Common myeloid progenitor, CD34-positive (primary cell): ENCODE measurements at regions not wholly inside any gene's neighbourhood (a gene's known extent, or its start where the extent isn't known, plus 50 kb on each side); places are given as distances from the start of the nearest gene placed in this dataset.

ENCODE experiments used
- CTCF ChIA-PET: fragments of 350-600 bp; sonication (Branson Sonifier 250); formaldehyde crosslinking; loops from one replicate; lab custom pipeline; 2021; ENCODE audit warnings: antibody characterized with exemption; lab: Charles Lee
- POLR2A ChIA-PET: fragments of 350-600 bp; sonication (Branson Sonifier 250); formaldehyde crosslinking; loops from one replicate; lab custom pipeline; 2021; ENCODE audit warnings: antibody characterized with exemption; lab: Charles Lee
- DNase-seq, 3 donors: peaks; one replicate each; pipeline versions ENCODE4 v3.0.0 to v3.0.0-alpha.2; 2013
- H3K27ac ChIP-seq, 2 experiments: 1 replicate in 1 of 2; 2 replicates in 1 of 2; pipeline ENCODE4 v1.7.0; 2013; ENCODE audit warnings: inconsistent platforms in 2 of 2, low read length in 2 of 2, mild to moderate bottlenecking in 2 of 2, low read depth in 1 of 2, moderate library complexity in 1 of 2; ENCODE audit not compliant: severe bottlenecking in 2 of 2, insufficient read depth in 1 of 2, poor library complexity in 1 of 2
- H3K27me3 ChIP-seq, 5 experiments: replicated peaks in 2 of 5; 1 replicate in 3 of 5; 2 replicates in 2 of 5; pipeline versions ENCODE4 v1.6.1 to v1.7.0; 2013; ENCODE audit warnings: low read length in 4 of 5, mild to moderate bottlenecking in 2 of 5, moderate library complexity in 2 of 5, inconsistent platforms in 1 of 5; ENCODE audit not compliant: insufficient read depth in 5 of 5, control insufficient read depth in 4 of 5
- H3K36me3 ChIP-seq, 4 experiments: 1 replicate in 2 of 4; 2 replicates in 2 of 4; pipeline versions ENCODE4 v1.6.1 to v1.7.0; 2013; ENCODE audit warnings: low read length in 3 of 4, control low read depth in 1 of 4, mild to moderate bottlenecking in 1 of 4; ENCODE audit not compliant: control insufficient read depth in 4 of 4, insufficient read depth in 4 of 4
- H3K4me1 ChIP-seq, 4 experiments: 1 replicate in 3 of 4; 2 replicates in 1 of 4; pipeline versions ENCODE4 v1.6.1 to v1.7.1; 2013; ENCODE audit warnings: low read length in 3 of 4, mild to moderate bottlenecking in 3 of 4, control low read depth in 1 of 4, inconsistent platforms in 1 of 4, moderate library complexity in 1 of 4; ENCODE audit not compliant: control insufficient read depth in 4 of 4, insufficient read depth in 4 of 4; ENCODE audit errors: control extremely low read depth in 1 of 4
- H3K4me3 ChIP-seq, 7 experiments: 1 replicate in 4 of 7; 2 replicates in 3 of 7; pipeline versions ENCODE4 v1.5.1 to v1.7.0; 2013; ENCODE audit warnings: mild to moderate bottlenecking in 7 of 7, low read length in 6 of 7, moderate library complexity in 6 of 7, inconsistent platforms in 2 of 7, low read depth in 2 of 7, control low read depth in 1 of 7; ENCODE audit not compliant: insufficient read depth in 4 of 7, control insufficient read depth in 1 of 7; ENCODE audit errors: extremely low read depth in 1 of 7
- H3K9me3 ChIP-seq, 5 experiments: 1 replicate in 4 of 5; 2 replicates in 1 of 5; pipeline versions ENCODE4 v1.6.1 to v1.7.1; 2013; ENCODE audit warnings: low read length in 4 of 5, mild to moderate bottlenecking in 2 of 5, inconsistent platforms in 1 of 5, low read depth in 1 of 5, moderate library complexity in 1 of 5; ENCODE audit not compliant: control insufficient read depth in 4 of 5, insufficient read depth in 2 of 5; ENCODE audit errors: control extremely low read depth in 1 of 5
- WGBS: methylation state at CpG from one replicate; pipeline ENCODE4 v1.1.5; 2013; ENCODE audit not compliant: insufficient coverage; 5-methylcytosine and 5-hydroxymethylcytosine counted together

GRCh38 chr4:98771959-98772632, 113.7 kb upstream of the TSPAN5 start:
- WGBS, result 91% methylated on average over 5 of the region's 5 CpGs
- H3K27ac ChIP-seq, result no peak overlapping the region
- ChIA-PET CTCF (interaction anchor here (0.6 kb wide), 1 partner anchor 1697 kb away, joined by 3 read pairs; no protein-coding TSS in a partner anchor), POLR2A (no interaction called here)
- no peak overlapping the region for H3K4me3 ChIP-seq
- no peak for DNase-seq
- no peaks in the 10 kb centered on the region for H3K36me3 ChIP-seq
- H3K9me3 ChIP-seq, result peaks cover 0 to 5% (median 0%) of the 10 kb centered on the region in 5 experiments
- no peaks in the 10 kb centered on the region for H3K27me3 ChIP-seq
- H3K4me1 ChIP-seq, result no peaks in the 10 kb centered on the region

GRCh38 chr4:98765771-98766170, 107.4 kb upstream of the TSPAN5 start:
- Histone ChIP-seq H3K27me3 (no peaks in the 10 kb centered on the region), H3K36me3 (no peaks in the 10 kb centered on the region), H3K4me3 (no peak overlapping the region), H3K4me1 (no peaks in the 10 kb centered on the region), H3K27ac (no peak overlapping the region), H3K9me3 (peaks cover 0 to 13% (median 2%) of the 10 kb centered on the region in 5 experiments)
- DNase-seq, result no peak
- ChIA-PET CTCF (no interaction called here), POLR2A (no interaction called here)
- WGBS, result no CpG with 5 or more reads among the region's 1 CpG

- DNase-seq, result no peak
- Histone ChIP-seq H3K4me1 (no peaks in the 10 kb centered on the region), H3K27ac (no peak overlapping the region), H3K36me3 (no peaks in the 10 kb centered on the region), H3K4me3 (no peak overlapping the region), H3K27me3 (no peaks in the 10 kb centered on the region), H3K9me3 (no peaks in the 10 kb centered on the region)
- POLR2A ChIA-PET, result no interaction called here
- 100% methylated on average over 1 of the region's 1 CpG for WGBS
- CTCF ChIA-PET, result no interaction called here
Measured at GRCh38 chr4:98758182-98758581, 99.8 kb upstream of the TSPAN5 start.

GRCh38 chr4:98754736-98755135, 96.3 kb upstream of the TSPAN5 start:
- ChIA-PET POLR2A (no interaction called here), CTCF (no interaction called here)
- no peak for DNase-seq

GRCh38 chr4:98749206-98749605, 90.8 kb upstream of the TSPAN5 start:
- ChIA-PET CTCF (interaction anchor here (1.6 kb wide), 1 partner anchor 20 kb away, joined by 5 read pairs; no protein-coding TSS in a partner anchor), POLR2A (no interaction called here)
- Histone ChIP-seq H3K4me1 (no peaks in the 10 kb centered on the region), H3K4me3 (no peak overlapping the region), H3K36me3 (no peaks in the 10 kb centered on the region), H3K9me3 (no peaks in the 10 kb centered on the region), H3K27me3 (no peaks in the 10 kb centered on the region), H3K27ac (no peak overlapping the region)
- DNase-seq, result no peak

More at GRCh38 chr4:98754736-98755135, 96.3 kb upstream of the TSPAN5 start:
- Histone ChIP-seq H3K4me1 (no peaks in the 10 kb centered on the region), H3K9me3 (no peaks in the 10 kb centered on the region), H3K27ac (no peak overlapping the region), H3K4me3 (no peak overlapping the region), H3K36me3 (no peaks in the 10 kb centered on the region), H3K27me3 (no peaks in the 10 kb centered on the region)
- no CpG with 5 or more reads among the region's 1 CpG for WGBS

- WGBS, result 94% methylated on average over 2 of the region's 2 CpGs
- POLR2A ChIA-PET, result no interaction called here
- Histone ChIP-seq H3K27ac (no peak overlapping the region), H3K4me3 (no peak overlapping the region), H3K36me3 (no peaks in the 10 kb centered on the region), H3K4me1 (no peaks in the 10 kb centered on the region), H3K9me3 (no peaks in the 10 kb centered on the region), H3K27me3 (no peaks in the 10 kb centered on the region)
- DNase-seq, result no peak
- CTCF ChIA-PET, result interaction anchor here (1.6 kb wide), 1 partner anchor 20 kb away, joined by 5 read pairs; no protein-coding TSS in a partner anchor
Measured at GRCh38 chr4:98748609-98749008, 90.2 kb upstream of the TSPAN5 start.

GRCh38 chr4:98747393-98748091, 89.1 kb upstream of the TSPAN5 start:
- no peak for DNase-seq
- CTCF ChIA-PET, result interaction anchor here (0.6 to 1.6 kb wide), 2 partner anchors 19 to 598 kb away, joined by 3 to 5 read pairs; no protein-coding TSS in a partner anchor
- no peaks in the 10 kb centered on the region for H3K36me3 ChIP-seq
- H3K4me3 ChIP-seq, result no peak overlapping the region
- H3K27me3 ChIP-seq, result no peaks in the 10 kb centered on the region
- POLR2A ChIA-PET, result no interaction called here
- no peaks in the 10 kb centered on the region for H3K4me1 ChIP-seq
- 100% methylated on average over 6 of the region's 7 CpGs for WGBS
- no peaks in the 10 kb centered on the region for H3K9me3 ChIP-seq
- no peak overlapping the region for H3K27ac ChIP-seq
